Lower leg skin (tissue), 3 donors: ENCODE measurements at regions not wholly inside any gene's neighbourhood (a gene's known extent, or its start where the extent isn't known, plus 50 kb on each side); places are given as distances from the start of the nearest gene placed in this dataset.

Experiments used
- CTCF ChIP-seq, 3 donors: fragments of 450-650 bp; IDR thresholded peaks; one replicate each; pipeline ENCODE4 v1.5.1; 2016; ENCODE audit warnings: antibody characterized with exemption in 3 of 3, mild to moderate bottlenecking in 3 of 3, moderate library complexity in 2 of 3
- POLR2A ChIP-seq, 2 donors: fragments of 450-650 bp; IDR thresholded peaks; one replicate each; pipeline ENCODE4 v1.6.1; 2016 to 2017; ENCODE audit warnings: antibody characterized with exemption in 2 of 2, mild to moderate bottlenecking in 1 of 2, moderate library complexity in 1 of 2

- TF ChIP-seq CTCF (IDR thresholded peaks at IDR 0.05): no peak
- no peak for TF ChIP-seq POLR2A (IDR thresholded peaks at IDR 0.05)
These were observed 281.3 kb downstream of the KLF5 start for GRCh38 chr13:73340069-73340468.
